ENCODE measurements at regions not wholly inside any gene's neighbourhood (a gene's known extent, or its start where the extent isn't known, plus 50 kb on each side); places are given as distances from the start of the nearest gene placed in this dataset.

DNA sequence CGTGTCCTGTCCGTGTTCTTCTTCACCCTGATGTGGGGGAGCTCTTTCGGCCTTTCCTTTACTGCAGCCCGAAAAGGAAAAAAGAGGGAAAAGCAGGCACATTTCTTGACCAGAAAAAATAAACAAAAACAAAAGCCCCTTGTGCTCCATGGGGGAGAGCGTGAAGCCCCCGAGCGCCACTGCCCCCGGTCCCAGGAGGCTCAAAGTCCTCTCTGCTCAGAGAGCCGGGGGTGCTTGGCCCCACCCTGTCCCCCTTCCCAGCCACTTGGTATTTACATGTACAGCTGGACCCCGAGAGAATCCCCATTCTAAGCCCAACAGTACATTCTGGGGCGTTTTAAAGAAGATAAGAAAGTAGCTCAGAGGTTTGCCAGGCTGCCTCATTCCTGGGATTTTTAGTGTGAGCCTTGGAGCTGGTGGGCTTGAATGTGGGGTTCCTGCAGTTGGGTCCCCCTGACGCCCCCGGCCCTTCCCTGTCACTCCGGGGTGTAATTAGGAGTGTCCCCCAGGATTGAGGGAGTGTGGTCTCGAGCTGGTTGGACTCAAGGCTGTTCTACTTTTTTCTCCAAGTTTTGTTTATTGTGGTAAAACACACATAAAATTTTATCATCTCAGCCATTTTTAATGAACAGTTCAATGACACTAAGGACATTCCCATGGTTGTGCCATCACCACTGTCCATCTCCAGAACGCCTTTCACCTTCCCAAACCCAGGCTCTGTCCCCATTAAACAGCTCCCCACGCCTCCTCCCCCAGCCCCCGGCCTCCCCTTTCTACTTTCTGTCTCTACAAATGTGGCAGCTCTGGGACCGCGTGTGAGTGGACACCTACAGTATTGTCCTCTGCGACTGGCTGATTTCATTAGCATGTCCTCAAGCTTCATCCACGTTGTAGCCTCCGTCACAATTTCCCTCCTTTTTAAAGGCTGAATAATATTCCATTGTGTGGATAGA lies 55.7 kb upstream of the BHLHE23 start:
- FAIRE-seq (no peak), DNase-seq (ENCODE audit: insufficient read length) (no peak)
- TF ChIP-seq POLR2AphosphoS5 (IDR thresholded peaks at IDR 0.05; ENCODE audit: low read depth, low read length), result no peak
- TF ChIP-seq POLR2A (IDR thresholded peaks at IDR 0.05; ENCODE audit: low read depth, low read length), result no peak
- TF ChIP-seq TAF1 (IDR thresholded peaks at IDR 0.05; ENCODE audit: borderline replicate concordance, low read depth, low read length), result no peak

DNA sequence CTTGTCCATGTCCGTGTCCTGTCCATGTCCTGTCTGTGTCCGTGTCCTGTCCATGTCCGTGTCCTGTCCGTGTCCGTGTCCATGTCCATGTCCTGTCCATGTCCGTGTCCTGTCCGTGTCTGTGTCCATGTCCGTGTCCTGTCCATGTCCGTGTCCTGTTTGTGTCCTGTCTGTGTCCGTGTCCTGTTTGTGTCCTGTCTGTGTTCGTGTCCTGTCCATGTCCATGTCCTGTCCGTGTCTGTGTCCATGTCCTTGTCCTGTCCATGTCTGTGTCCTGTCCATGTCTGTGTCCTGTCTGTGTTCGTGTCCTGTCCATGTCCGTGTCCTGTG lies 55.0 kb upstream of the BHLHE23 start:
- DNase-seq (ENCODE audit: insufficient read length), result no peak
- TF ChIP-seq POLR2A (IDR thresholded peaks at IDR 0.05; ENCODE audit: low read depth, low read length), result no peak
- no peak for TF ChIP-seq POLR2AphosphoS5 (IDR thresholded peaks at IDR 0.05; ENCODE audit: low read depth, low read length)
- no peak for TF ChIP-seq TAF1 (IDR thresholded peaks at IDR 0.05; ENCODE audit: borderline replicate concordance, low read depth, low read length)
- no peak for FAIRE-seq

DNA sequence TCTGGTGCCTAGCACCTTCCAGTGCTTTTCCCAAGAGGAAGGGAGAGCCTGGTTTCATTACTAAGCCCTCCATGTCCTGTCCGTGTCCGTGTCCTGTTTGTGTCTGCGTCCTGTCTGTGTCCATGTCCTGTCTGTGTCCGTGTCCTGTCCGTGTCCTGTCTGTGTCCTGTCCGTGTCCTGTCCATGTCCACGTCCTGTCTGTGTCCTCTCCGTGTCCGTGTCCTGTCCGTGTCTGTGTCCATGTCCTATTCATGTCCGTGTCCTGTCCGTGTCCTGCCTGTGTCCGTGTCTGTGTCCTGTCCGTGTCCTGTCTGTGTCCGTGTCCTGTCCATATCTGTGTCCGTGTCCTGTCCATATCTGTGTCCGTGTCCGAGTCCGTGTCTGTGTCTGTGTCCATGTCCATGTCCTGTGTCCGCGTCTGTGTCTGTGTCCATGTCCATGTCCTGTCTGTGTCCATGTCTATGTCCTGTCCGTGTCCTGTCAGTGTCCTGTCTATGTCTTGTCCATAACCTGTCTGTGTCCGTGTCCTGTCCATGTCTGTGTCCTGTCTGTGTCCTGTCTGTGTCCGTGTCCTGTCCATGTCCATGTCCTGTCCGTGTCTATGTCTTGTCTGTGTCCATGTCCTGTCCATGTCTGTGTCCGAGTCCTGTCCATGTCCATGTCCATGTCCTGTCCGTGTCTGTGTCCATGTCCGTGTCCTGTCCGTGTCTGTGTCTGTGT lies 54.4 kb upstream of the BHLHE23 start:
- TF ChIP-seq POLR2A (IDR thresholded peaks at IDR 0.05; ENCODE audit: low read depth, low read length), result no peak
- TF ChIP-seq TAF1 (IDR thresholded peaks at IDR 0.05; ENCODE audit: borderline replicate concordance, low read depth, low read length), result no peak
- no peak for TF ChIP-seq POLR2AphosphoS5 (IDR thresholded peaks at IDR 0.05; ENCODE audit: low read depth, low read length)

DNA sequence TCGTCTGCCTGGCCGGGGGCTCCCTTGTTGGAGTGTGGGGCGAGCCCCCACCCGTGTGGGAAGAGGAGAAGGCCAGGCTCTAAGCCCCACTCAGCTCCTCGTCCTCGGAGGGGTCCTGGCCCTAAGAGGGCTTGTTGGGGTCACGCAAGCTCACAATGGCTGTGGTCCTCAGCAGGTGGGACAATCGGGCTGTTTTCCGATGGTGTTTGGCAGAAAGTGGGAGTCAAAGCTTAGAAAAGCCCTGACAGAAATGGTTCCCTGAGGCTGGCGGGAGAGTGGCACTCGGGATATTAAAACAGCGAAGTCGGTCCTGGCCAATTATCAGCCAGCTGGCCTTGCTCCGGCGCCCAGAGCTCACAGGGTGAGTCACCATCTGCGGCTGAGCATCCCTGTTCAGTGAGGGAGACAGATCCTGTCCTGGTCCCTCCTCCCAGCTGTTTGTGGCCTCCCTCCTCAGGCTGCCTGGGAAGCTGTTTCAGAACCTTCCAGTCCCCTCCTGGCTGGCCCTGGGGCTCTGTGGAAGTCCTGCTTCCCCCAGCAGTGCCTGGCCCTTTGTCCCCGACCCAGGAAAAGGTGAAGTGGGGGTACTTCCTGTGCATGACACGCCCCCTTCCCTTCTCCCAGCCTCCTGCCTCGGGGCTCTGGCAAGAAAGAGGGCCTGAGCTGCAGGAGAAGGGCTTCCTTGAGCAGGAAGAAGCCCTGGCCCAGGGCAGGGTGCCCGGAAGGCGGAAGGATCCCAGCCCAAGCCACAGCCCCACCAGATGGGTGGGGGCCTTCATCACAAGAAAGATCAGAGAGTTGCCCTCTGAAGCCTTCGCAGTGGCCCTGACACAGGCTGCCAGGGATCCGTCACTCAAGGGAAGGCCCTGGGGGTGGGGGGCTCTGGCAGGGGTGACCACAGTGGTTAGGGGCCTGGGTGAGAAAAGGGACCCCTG lies 53.6 kb upstream of the BHLHE23 start:
- FAIRE-seq, result no peak

More for the DNA sequence above, 54.4 kb upstream of the BHLHE23 start:
- FAIRE-seq (no peak), DNase-seq (ENCODE audit: insufficient read length) (no peak)

DNA sequence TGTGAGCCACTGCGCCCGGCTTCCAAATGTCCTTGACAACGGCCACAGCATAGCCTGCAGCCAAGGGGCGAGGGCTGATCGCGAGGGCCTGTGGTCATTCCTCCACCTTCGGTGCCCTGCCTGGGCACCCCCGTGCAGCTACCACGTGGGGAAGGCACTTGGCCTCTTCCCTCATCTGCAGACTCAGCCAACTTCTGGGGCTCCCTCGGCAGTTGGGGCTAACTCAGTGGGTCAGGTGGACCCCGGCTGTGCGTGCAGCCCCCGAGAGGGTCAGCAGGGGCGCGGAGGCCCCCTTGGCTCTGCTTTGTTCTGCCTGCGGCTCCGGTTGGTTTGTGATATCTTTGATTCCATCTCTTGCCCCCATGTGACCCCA lies 52.9 kb upstream of the BHLHE23 start:
- no peak for TF ChIP-seq POLR2A (IDR thresholded peaks at IDR 0.05; ENCODE audit: low read depth, low read length)
- no peak for TF ChIP-seq POLR2AphosphoS5 (IDR thresholded peaks at IDR 0.05; ENCODE audit: low read depth, low read length)
- TF ChIP-seq TAF1 (IDR thresholded peaks at IDR 0.05; ENCODE audit: borderline replicate concordance, low read depth, low read length), result no peak
- DNase-seq (ENCODE audit: insufficient read length) (no peak), FAIRE-seq (no peak)

More for the DNA sequence above, 53.6 kb upstream of the BHLHE23 start:
- DNase-seq (ENCODE audit: insufficient read length), result no peak
- TF ChIP-seq POLR2AphosphoS5 (IDR thresholded peaks at IDR 0.05; ENCODE audit: low read depth, low read length), result no peak

DNA sequence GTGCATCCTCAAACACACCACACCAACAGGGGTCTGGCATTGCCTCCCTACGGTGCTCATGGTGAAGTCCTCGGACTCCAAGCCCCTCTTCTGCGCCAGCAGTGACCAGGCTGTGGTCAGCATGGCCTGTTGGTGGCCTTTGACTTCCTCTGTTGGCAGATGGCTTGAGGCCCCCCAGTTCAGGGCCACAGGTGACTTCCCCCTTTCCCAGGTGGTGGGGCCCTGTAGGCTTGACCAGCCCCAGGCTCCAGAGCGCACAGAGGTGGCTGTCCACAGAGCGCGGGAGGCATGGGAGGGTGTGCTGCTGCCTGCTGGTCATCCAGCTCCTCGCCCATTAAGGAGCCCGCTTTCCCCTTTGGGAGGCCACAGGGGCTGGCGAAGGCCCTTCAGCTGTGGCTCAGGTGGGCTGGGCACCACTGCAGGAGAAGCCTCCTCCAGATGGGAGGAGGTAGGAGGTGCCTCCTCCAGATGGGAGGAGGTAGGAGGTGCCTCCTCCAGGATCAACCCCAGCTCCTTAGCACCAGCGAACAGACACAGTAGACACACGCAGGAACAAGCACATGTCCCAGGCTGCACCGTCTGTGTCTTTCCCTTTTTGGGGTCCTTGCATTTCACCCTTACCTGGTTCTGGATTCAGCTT lies 52.1 kb upstream of the BHLHE23 start:
- no peak for TF ChIP-seq TAF1 (IDR thresholded peaks at IDR 0.05; ENCODE audit: borderline replicate concordance, low read depth, low read length)
- TF ChIP-seq POLR2A (IDR thresholded peaks at IDR 0.05; ENCODE audit: low read depth, low read length), result no peak
- no peak for TF ChIP-seq POLR2AphosphoS5 (IDR thresholded peaks at IDR 0.05; ENCODE audit: low read depth, low read length)
- no peak for FAIRE-seq
- no peak for DNase-seq (ENCODE audit: insufficient read length)

DNA sequence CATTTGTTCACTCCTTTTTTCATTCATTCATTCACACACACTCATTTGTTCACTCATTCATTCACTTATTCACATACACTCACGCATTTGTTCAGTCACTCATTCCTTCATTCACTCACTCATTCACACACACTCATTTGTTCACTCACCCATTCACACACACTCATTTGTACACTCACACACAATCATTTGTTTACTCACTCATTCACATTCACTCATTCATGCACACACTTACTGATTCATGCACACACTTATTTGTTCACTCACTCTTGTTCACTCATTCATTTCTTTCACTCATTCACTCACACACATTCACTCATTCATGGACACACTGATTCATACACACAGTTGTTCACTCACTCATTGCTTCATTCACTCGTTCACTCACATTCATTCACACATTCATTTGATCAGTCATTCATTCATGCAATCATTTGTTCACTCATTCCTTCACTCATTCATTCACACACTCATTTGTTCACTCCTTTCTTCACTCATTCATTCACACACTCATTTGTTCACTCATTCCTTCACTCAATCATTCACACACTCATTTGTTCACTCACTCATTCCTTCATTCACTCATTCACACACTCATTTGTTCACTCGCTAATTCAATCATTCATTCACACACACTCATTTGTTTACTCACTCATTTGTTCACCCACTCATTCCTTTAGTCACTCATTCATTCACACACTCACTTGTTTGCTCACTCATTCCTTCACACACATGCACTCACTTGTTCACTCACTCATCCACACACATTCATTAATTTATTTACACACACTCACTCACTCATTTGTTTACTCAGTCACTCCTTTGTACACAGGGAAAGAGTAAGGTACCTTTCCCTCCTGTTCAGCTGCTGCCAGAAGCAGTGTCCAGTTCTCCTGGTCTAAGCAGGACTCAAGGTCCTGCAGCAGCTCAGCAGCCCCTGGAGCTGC lies 50.7 kb upstream of the BHLHE23 start:
- peak; percentile 57 for FAIRE-seq
- DNase-seq (ENCODE audit: insufficient read length), result no peak
- TF ChIP-seq TAF1 (IDR thresholded peaks at IDR 0.05; ENCODE audit: borderline replicate concordance, low read depth, low read length), result no peak
- no peak for TF ChIP-seq POLR2A (IDR thresholded peaks at IDR 0.05; ENCODE audit: low read depth, low read length)
- no peak for TF ChIP-seq POLR2AphosphoS5 (IDR thresholded peaks at IDR 0.05; ENCODE audit: low read depth, low read length)

DNA sequence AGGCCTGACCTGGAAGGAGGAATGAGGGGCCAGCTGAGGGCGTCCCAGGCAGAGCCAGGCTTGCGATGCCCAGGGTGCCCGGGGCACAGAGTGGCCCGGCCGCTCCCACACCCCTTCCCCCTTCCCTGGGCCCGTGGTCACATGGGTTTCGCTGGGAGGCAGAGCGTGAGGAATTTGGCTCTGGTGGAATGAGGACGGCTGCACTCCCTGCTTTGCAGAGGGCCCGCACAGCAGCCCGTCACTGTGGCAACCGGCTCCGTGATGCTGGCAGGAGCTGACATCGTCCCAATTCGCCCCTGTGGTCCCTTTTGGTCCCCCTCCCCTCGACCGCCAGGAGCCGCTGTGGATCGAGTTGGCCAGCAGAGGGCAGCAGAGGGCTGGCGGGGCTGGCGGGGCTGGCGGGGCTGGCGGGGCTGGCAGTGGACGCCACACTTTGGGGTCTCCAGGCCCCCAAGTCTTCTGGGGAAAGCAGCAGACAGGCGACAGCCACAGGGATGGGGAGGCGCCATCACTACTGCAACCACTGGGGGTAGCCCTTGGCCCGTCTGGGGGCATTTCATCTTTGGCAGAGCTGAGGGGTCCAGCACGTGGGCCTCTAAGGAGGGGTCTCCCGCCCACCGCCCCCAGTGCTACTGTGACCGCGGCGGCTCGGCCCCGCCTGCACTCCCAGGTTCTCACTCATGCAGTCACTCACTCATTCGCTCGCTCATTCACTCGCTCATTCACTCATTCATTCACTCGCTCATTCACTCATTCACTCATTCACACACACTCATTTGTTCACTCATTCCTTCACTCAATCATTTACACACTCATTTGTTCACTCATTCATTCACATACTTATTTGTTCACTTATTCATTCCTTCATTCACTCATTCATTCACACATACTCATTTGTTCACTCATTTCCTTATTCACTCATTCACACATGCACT lies 49.7 kb upstream of the BHLHE23 start:
- TF ChIP-seq POLR2A (IDR thresholded peaks at IDR 0.05; ENCODE audit: low read depth, low read length) (no peak), TAF1 (IDR thresholded peaks at IDR 0.05; ENCODE audit: borderline replicate concordance, low read depth, low read length) (no peak), POLR2AphosphoS5 (IDR thresholded peaks at IDR 0.05; ENCODE audit: low read depth, low read length) (no peak)
- DNase-seq (ENCODE audit: insufficient read length) (peak; percentile 64), FAIRE-seq (no peak)
